HepG2 (cell line): ENCODE measurements at regions not wholly inside any gene's neighbourhood (a gene's known extent, or its start where the extent isn't known, plus 50 kb on each side); places are given as distances from the start of the nearest gene placed in this dataset.

Experiments used
- ATAC-seq: fragments of 200-7000 bp; cut with Tn5 transposase; 3 replicates; pipeline ENCODE4 v1.9.1; 2020; ENCODE audit warnings: mild to moderate bottlenecking, moderate library complexity
- BruUV-seq: library from RNA; stranded (reverse); fragments of 400-500 nt; replicated peaks from 2 replicates; lab custom pipeline; 2021; lab: Mats Ljungman, UMichigan
- CTCF ChIA-PET: fragments of 300-600 bp; formaldehyde crosslinking; extraction: SDS; loops from one replicate; lab custom pipeline; 2021; ENCODE audit warnings: low total read pairs, inconsistent platforms, low intra/inter-chr PET ratio; lab: Yijun Ruan, JAX
- POLR2A ChIA-PET: fragments of 350-600 bp; sonication (Branson Sonifier 250); formaldehyde crosslinking; loops from one replicate; lab custom pipeline; 2020; ENCODE audit warnings: antibody characterized with exemption, inconsistent platforms; lab: Yijun Ruan, JAX
- DNase-seq: peaks from one replicate; pipeline ENCODE4 v3.0.0-alpha.2; 2015; ENCODE audit warnings: low spot score
- FAIRE-seq: peaks from 3 replicates; lab custom pipeline; 2011; peaks lifted over from hg19 to GRCh38; lab: Jason Lieb, UNC
- H2AFZ ChIP-seq: one replicate; pipeline ENCODE4 v1.6.1; 2011; ENCODE audit warnings: low read length, inconsistent platforms
- H3K27ac ChIP-seq: fragments of 300-600 bp; 3 replicates; pipeline ENCODE4 v1.8.0; 2011; ENCODE audit warnings: mixed run types, mild to moderate bottlenecking, mixed read lengths, low read length, inconsistent platforms; ENCODE audit not compliant: insufficient read depth; ENCODE audit errors: extremely low read length
- H3K27me3 ChIP-seq, 2 experiments: fragments of 200-600 bp in 1 of 2; 2 replicates in 1 of 2; 3 replicates in 1 of 2; pipeline versions ENCODE4 v1.6.0 to v1.8.0; 2011; ENCODE audit warnings: low read length in 2 of 2, mild to moderate bottlenecking in 2 of 2, moderate library complexity in 2 of 2, inconsistent platforms in 1 of 2; ENCODE audit not compliant: insufficient read depth in 2 of 2, control insufficient read depth in 1 of 2
- H3K36me3 ChIP-seq, 2 experiments: fragments of 200-600 bp in 1 of 2; replicated peaks in 1 of 2; 2 replicates in 1 of 2; 3 replicates in 1 of 2; pipeline versions ENCODE4 v1.5.1 to v1.8.0; 2011; ENCODE audit warnings: low read length in 2 of 2, inconsistent platforms in 1 of 2; ENCODE audit not compliant: insufficient read depth in 2 of 2, control insufficient read depth in 1 of 2
- H3K4me1 ChIP-seq: 2 replicates; pipeline ENCODE4 v1.5.1; 2012; ENCODE audit warnings: low read length, inconsistent platforms; ENCODE audit not compliant: insufficient read depth
- H3K4me2 ChIP-seq: 2 replicates; pipeline ENCODE4 v1.6.0; 2011; ENCODE audit warnings: low read depth, low read length, inconsistent platforms
- H3K4me3 ChIP-seq, 3 experiments: fragments of 200-600 bp in 1 of 3; sonication (generic), shearing (Covaris generic) in 1 of 3; replicated peaks in 1 of 3; 2 replicates each; pipeline ENCODE4 v1.5.1; 2011 to 2016; ENCODE audit warnings: low read length in 3 of 3, inconsistent platforms in 2 of 3, low read depth in 2 of 3, mild to moderate bottlenecking in 2 of 3, control low read depth in 1 of 3, mixed read lengths in 1 of 3; ENCODE audit not compliant: insufficient read depth in 1 of 3
- H3K79me2 ChIP-seq: one replicate; pipeline ENCODE4 v1.6.1; 2011; ENCODE audit warnings: low read length, inconsistent platforms; ENCODE audit not compliant: insufficient read depth
- H3K9ac ChIP-seq: 2 replicates; pipeline ENCODE4 v1.6.0; 2011; ENCODE audit warnings: mild to moderate bottlenecking, low read depth, low read length, inconsistent platforms; ENCODE audit not compliant: insufficient read depth
- H3K9me3 ChIP-seq: 2 replicates; pipeline ENCODE4 v1.5.1; 2012; ENCODE audit warnings: mild to moderate bottlenecking, low read length
- H4K20me1 ChIP-seq: 2 replicates; pipeline ENCODE4 v1.6.0; 2011; ENCODE audit warnings: inconsistent platforms, mild to moderate bottlenecking, low read length, moderate library complexity; ENCODE audit not compliant: insufficient read depth
- CHD4 ChIP-seq: fragments of 200-600 bp; sonication (generic); IDR thresholded peaks from 2 replicates; pipeline ENCODE4 v1.7.0; 2017; ENCODE audit warnings: mild to moderate bottlenecking, low read length, borderline replicate concordance
- ISX ChIP-seq: sonication (generic); formaldehyde crosslinking; conservative IDR thresholded peaks from 2 replicates; pipeline ENCODE4 v1.5.0; 2020; ENCODE audit warnings: missing genetic modification reagents
- KDM5A ChIP-seq: fragments of 200-600 bp; sonication (generic); IDR thresholded peaks from 2 replicates; pipeline ENCODE4 v1.7.0; 2018; ENCODE audit warnings: antibody characterized with exemption, mild to moderate bottlenecking, low read length, borderline replicate concordance
- KDM5B ChIP-seq: sonication (generic); formaldehyde crosslinking; IDR thresholded peaks from 2 replicates; pipeline ENCODE4 v1.4.0; 2020; ENCODE audit warnings: missing genetic modification reagents, mild to moderate bottlenecking, borderline replicate concordance
- RCOR2 ChIP-seq: IDR thresholded peaks from 2 replicates; pipeline ENCODE4 v1.6.1; 2016; ENCODE audit warnings: missing biosample characterization, missing genetic modification reagents
- RELA ChIP-seq: sonication (generic); formaldehyde crosslinking; IDR thresholded peaks from 2 replicates; pipeline ENCODE4 v1.4.0; 2020; ENCODE audit warnings: missing genetic modification reagents
- RFXANK ChIP-seq: IDR thresholded peaks from 2 replicates; pipeline ENCODE4 v1.6.1; 2016
- THYN1 ChIP-seq: sonication (generic); formaldehyde crosslinking; IDR thresholded peaks from 2 replicates; pipeline ENCODE4 v1.8.1; 2023; ENCODE audit warnings: low read depth, mild to moderate bottlenecking, moderate library complexity, missing genetic modification reagents, borderline replicate concordance
- ZNF263 ChIP-seq: sonication (generic); formaldehyde crosslinking; IDR thresholded peaks from 2 replicates; pipeline ENCODE4 v1.4.0; 2020; ENCODE audit warnings: missing genetic modification reagents
- ZNF432 ChIP-seq: sonication (generic); formaldehyde crosslinking; IDR thresholded peaks from 2 replicates; pipeline ENCODE4 v1.5.0; 2020; ENCODE audit warnings: missing genetic modification reagents, mild to moderate bottlenecking, borderline replicate concordance
- ZNF713 ChIP-seq: sonication (generic); formaldehyde crosslinking; IDR thresholded peaks from 2 replicates; pipeline ENCODE4 v1.4.0; 2020; ENCODE audit warnings: mild to moderate bottlenecking, missing genetic modification reagents
- ZNF737 ChIP-seq: sonication (generic); formaldehyde crosslinking; IDR thresholded peaks from 2 replicates; pipeline ENCODE4 v1.5.0; 2020; ENCODE audit warnings: missing genetic modification reagents, mild to moderate bottlenecking, borderline replicate concordance
- WGBS: methylation state at CpG from one replicate; pipeline ENCODE4 v1.1.6; 2017; ENCODE audit warnings: low lambda C conversion rate; 5-methylcytosine and 5-hydroxymethylcytosine counted together
- in situ Hi-C: cut with HindIII; loops from 2 replicates; pipeline ENCODE4 v1.10.0; 2017; ENCODE audit warnings: low pct_unique_long_range_greater_than_20kb; ENCODE audit not compliant: extremely low pct_ligation_motif_present
- intact Hi-C: fragments of 100-400 bp; cut with micrococcal nuclease; formaldehyde crosslinking; loops from one replicate; pipeline ENCODE4 v1.10.0; 2022; ENCODE audit not compliant: unreplicated experiment
- TF ChIP-seq, protein P1 (sequence below): sonication (generic); formaldehyde crosslinking; IDR thresholded peaks from 2 replicates; pipeline ENCODE4 v1.4.0; 2020; ENCODE audit warnings: mild to moderate bottlenecking, missing genetic modification reagents

DNA sequence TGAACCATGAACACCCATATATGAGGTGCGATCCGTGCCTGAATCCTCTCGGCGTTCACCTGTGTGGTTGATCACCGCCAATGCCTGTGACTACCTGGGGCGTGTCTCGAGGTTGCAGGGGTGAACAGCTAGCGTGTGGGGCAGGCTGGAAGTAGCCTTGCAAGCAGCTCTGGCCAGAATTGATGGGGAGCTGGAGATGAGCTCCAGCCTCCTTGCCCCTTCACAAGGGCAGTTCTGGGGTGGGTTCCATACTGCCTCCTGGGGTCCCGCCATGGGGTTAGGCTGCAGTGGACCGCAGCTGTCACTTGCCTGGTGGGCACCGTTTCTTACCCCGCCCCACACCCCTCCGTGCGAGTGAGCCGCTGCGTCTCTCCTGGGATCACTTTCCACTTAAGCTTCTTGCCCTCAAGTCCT is 154.5 kb upstream of the SOX1 start (continued):
- TF ChIP-seq CHD4 = no peak
- TF ChIP-seq, protein P1, sequence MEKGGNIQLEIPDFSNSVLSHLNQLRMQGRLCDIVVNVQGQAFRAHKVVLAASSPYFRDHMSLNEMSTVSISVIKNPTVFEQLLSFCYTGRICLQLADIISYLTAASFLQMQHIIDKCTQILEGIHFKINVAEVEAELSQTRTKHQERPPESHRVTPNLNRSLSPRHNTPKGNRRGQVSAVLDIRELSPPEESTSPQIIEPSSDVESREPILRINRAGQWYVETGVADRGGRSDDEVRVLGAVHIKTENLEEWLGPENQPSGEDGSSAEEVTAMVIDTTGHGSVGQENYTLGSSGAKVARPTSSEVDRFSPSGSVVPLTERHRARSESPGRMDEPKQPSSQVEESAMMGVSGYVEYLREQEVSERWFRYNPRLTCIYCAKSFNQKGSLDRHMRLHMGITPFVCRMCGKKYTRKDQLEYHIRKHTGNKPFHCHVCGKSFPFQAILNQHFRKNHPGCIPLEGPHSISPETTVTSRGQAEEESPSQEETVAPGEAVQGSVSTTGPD (CRISPR knock-in tag) = no peak
- no peak for TF ChIP-seq RCOR2 (CRISPR knock-in tag)

DNA sequence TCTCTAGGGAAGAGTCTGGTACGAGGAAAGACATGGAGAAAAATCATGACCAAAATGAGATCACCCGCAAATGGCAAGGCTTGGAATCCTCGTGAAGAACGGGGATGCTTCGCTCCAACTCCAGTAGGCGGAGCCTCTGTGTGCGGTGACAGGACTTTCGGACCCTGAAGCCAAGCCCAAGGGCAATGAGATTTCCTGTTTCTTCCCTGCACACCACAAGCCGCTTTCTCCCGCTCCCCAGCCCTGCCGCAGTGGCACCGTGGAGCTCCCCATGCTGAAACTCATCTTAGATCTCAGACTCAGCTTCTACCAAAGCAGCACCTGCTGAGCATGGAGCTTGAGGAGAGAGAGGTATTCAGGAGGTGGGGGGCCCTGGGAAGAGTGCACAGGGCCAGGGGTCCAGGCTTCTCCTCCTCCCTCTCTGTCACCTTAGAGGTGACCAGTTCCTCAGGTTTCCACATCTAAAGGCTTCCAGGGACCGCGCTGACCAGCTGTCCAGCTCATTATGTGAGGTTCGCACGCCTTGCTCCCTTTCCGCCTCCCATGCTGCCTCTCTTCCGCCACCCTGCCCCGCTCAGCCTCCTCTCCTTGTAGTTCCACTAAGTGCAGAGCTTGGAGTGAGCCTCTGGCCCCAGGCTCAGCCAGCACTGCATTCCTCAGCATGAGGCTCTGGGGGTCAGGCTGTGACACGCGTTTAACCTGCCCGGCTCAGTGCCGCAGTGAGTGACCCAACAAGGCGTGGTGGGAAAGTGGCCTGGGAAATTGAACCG is 153.8 kb upstream of the SOX1 start:
- ChIA-PET POLR2A (no interaction called here), CTCF (no interaction called here)
- Histone ChIP-seq H2AFZ (no peak overlapping the region), H3K36me3 (no peaks in the 10 kb centered on the region), H3K4me1 (no peaks in the 10 kb centered on the region), H3K27ac (no peak overlapping the region), H3K79me2 (no peaks in the 10 kb centered on the region), H3K4me3 (no peak overlapping the region)
- ATAC-seq (no peak), FAIRE-seq (no peak)
- in situ Hi-C loops (no loop called here), intact Hi-C loops (no loop called here)
- BruUV-seq = no TSS peak
- WGBS = 44% methylated on average over 25 of the region's 25 CpGs
- TF ChIP-seq KDM5B (CRISPR knock-in tag) (no peak), RFXANK (CRISPR knock-in tag) (no peak), ISX (CRISPR knock-in tag) (no peak), ZNF432 (CRISPR knock-in tag) (no peak), RELA (CRISPR knock-in tag) (no peak), ZNF713 (CRISPR knock-in tag) (no peak), KDM5A (no peak), THYN1 (CRISPR knock-in tag) (no peak), ZNF737 (no peak), ZNF263 (CRISPR knock-in tag) (no peak)
- TF ChIP-seq, all 625 proteins: peak for 0
- DNase-seq = no peak
- Histone ChIP-seq H3K4me2 (no peak overlapping the region), H3K27me3 (peaks cover 3 to 88% of the 10 kb centered on the region in 2 experiments), H4K20me1 (no peaks in the 10 kb centered on the region), H3K9me3 (no peaks in the 10 kb centered on the region), H3K9ac (no peak overlapping the region)
